ENCODE measurements at regions not wholly inside any gene's neighbourhood (a gene's known extent, or its start where the extent isn't known, plus 50 kb on each side); places are given as distances from the start of the nearest gene placed in this dataset.
"Not testable (repeated sequence)": the region's sequence is repeated elsewhere in the genome, so short reads cannot be mapped to it uniquely, and the experiment has no call there.

DNA sequence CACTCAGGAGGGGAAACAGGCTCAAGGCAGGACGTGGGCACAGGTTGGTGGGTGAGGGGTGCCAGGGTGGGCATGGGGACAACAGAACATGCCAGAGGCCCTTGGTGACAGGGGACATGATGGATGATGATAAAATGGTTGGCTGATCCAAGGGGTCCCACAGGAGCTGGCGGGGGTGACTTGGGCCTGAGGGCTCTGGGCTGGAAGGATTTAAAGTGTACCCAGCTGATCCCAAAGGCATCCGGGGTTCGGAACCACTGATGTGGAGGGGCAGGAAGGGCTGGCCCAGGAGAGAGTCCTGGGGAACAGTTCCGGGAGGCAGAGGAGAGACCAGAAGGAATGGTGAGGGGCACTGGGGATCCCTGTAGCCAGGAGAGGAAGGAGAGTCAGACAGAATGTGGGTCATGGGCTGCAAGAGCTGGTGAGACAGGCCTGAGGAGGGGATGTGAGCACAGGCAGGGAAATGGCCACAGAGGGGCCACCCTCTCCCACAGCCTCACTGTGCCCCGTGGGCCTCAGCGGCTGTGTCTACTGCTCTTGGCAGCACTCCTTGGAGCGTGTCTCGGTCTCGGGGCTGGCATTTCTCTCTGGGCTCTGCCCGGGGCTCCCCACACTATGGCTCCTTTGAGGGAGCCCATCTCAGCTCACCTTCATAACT, 70.7 kb upstream of the PTPN20 start:
- H3K9me2 ChIP-seq (ENCODE audit: insufficient read depth); DNase-seq; H3K27ac ChIP-seq; H4K20me1 ChIP-seq (ENCODE audit: insufficient read depth); H3K4me3 ChIP-seq; H3F3A ChIP-seq (ENCODE audit: insufficient read depth, low read depth); H3K79me2 ChIP-seq (ENCODE audit: low read depth); H3K4me1 ChIP-seq (replicated peaks; ENCODE audit: insufficient read depth); H3K4me2 ChIP-seq; H3K27me3 ChIP-seq (ENCODE audit: insufficient read depth, low read depth); H2AFZ ChIP-seq; BruUV-seq (replicated peaks); H3K9me3 ChIP-seq (ENCODE audit: insufficient read depth, low read depth); POLR2A ChIA-PET (ENCODE audit: unreplicated experiment); CTCF ChIA-PET; intact Hi-C loops (cut with micrococcal nuclease; ENCODE audit: unreplicated experiment); H3K36me3 ChIP-seq (ENCODE audit: low read depth): not testable (repeated sequence)

- H4K20me1 ChIP-seq (ENCODE audit: insufficient read depth); DNase-seq; H3K9me2 ChIP-seq (ENCODE audit: insufficient read depth); BruUV-seq (replicated peaks); intact Hi-C loops (cut with micrococcal nuclease; ENCODE audit: unreplicated experiment); H3F3A ChIP-seq (ENCODE audit: insufficient read depth, low read depth); H3K27ac ChIP-seq; H3K4me3 ChIP-seq; H3K79me2 ChIP-seq (ENCODE audit: low read depth); CTCF ChIA-PET; H3K4me1 ChIP-seq (replicated peaks; ENCODE audit: insufficient read depth); H3K9me3 ChIP-seq (ENCODE audit: insufficient read depth, low read depth); H3K27me3 ChIP-seq (ENCODE audit: insufficient read depth, low read depth); H3K36me3 ChIP-seq (ENCODE audit: low read depth); H3K4me2 ChIP-seq; POLR2A ChIA-PET (ENCODE audit: unreplicated experiment); H2AFZ ChIP-seq: not testable (repeated sequence)
Measured at GRCh38 chr10:46841051-46841593, 70.1 kb upstream of the PTPN20 start.

DNA sequence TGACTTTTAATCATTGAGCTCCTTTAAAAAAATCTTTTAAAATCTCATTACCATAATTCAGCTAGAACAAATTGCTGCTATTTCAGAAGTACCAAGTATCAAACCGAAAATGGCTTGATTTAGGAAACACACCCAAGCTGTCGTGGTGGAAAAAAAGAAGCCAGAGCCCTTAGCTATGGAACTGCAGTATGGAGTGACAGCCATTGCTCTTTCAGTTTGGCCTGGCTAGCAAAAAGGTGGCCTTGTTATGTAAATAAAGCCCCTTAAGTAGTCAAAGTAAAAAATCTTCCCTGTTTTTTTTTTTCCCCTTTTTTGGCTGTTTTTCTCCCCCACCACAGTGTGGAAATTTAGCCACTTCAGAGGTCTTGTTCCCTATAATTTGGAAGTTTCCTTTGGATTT, 66.0 kb upstream of the PTPN20 start:
- H2AFZ ChIP-seq; H3K79me2 ChIP-seq (ENCODE audit: low read depth); intact Hi-C loops (cut with micrococcal nuclease; ENCODE audit: unreplicated experiment); POLR2A ChIA-PET (ENCODE audit: unreplicated experiment); H3K36me3 ChIP-seq (ENCODE audit: low read depth); H3K9me2 ChIP-seq (ENCODE audit: insufficient read depth); H3K4me2 ChIP-seq; DNase-seq; CTCF ChIA-PET; H3K4me3 ChIP-seq; H3K4me1 ChIP-seq (replicated peaks; ENCODE audit: insufficient read depth); H3K9me3 ChIP-seq (ENCODE audit: insufficient read depth, low read depth); BruUV-seq (replicated peaks); H3K27ac ChIP-seq; H3F3A ChIP-seq (ENCODE audit: insufficient read depth, low read depth); H4K20me1 ChIP-seq (ENCODE audit: insufficient read depth); H3K27me3 ChIP-seq (ENCODE audit: insufficient read depth, low read depth): not testable (repeated sequence)

DNA sequence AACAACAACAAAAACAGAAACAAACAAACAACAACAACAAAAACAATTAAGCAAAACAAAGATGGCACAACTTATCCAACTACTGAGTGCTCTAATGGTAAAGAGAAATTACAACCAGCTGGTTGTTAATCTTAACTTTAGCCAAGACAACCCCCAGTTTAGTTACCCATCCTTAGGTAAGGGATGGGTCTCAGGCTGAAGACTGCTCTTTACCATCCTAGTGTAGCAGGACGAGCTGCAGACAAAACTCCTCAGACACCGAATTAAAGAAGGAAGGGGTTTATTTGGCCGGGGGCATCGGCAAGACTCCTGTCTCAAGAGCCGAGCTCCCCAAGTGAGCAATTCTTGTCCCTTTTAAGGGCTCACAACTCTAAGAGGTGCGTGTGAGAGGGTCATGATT, 65.6 kb upstream of the PTPN20 start:
- H3F3A ChIP-seq (ENCODE audit: insufficient read depth, low read depth); H3K4me1 ChIP-seq (replicated peaks; ENCODE audit: insufficient read depth); H2AFZ ChIP-seq; CTCF ChIA-PET; POLR2A ChIA-PET (ENCODE audit: unreplicated experiment); H3K27ac ChIP-seq; H3K79me2 ChIP-seq (ENCODE audit: low read depth); H3K4me3 ChIP-seq; H3K9me2 ChIP-seq (ENCODE audit: insufficient read depth); intact Hi-C loops (cut with micrococcal nuclease; ENCODE audit: unreplicated experiment); H4K20me1 ChIP-seq (ENCODE audit: insufficient read depth); H3K36me3 ChIP-seq (ENCODE audit: low read depth); BruUV-seq (replicated peaks); DNase-seq; H3K4me2 ChIP-seq; H3K9me3 ChIP-seq (ENCODE audit: insufficient read depth, low read depth); H3K27me3 ChIP-seq (ENCODE audit: insufficient read depth, low read depth): not testable (repeated sequence)

GRCh38 chr10:46860753-46861152, 50.5 kb upstream of the PTPN20 start:
- H3K9me3 ChIP-seq (ENCODE audit: insufficient read depth, low read depth); DNase-seq; H3F3A ChIP-seq (ENCODE audit: insufficient read depth, low read depth); H3K4me3 ChIP-seq; CTCF ChIA-PET; H3K27me3 ChIP-seq (ENCODE audit: insufficient read depth, low read depth); H3K79me2 ChIP-seq (ENCODE audit: low read depth); H4K20me1 ChIP-seq (ENCODE audit: insufficient read depth); POLR2A ChIA-PET (ENCODE audit: unreplicated experiment); H3K4me1 ChIP-seq (replicated peaks; ENCODE audit: insufficient read depth); H3K9me2 ChIP-seq (ENCODE audit: insufficient read depth); H3K4me2 ChIP-seq; H2AFZ ChIP-seq; H3K27ac ChIP-seq; intact Hi-C loops (cut with micrococcal nuclease; ENCODE audit: unreplicated experiment); BruUV-seq (replicated peaks); H3K36me3 ChIP-seq (ENCODE audit: low read depth): not testable (repeated sequence)
